IPS-NIHi7 (cell line): ENCODE measurements at regions not wholly inside any gene's neighbourhood (a gene's known extent, or its start where the extent isn't known, plus 50 kb on each side); places are given as distances from the start of the nearest gene placed in this dataset.

Source experiments
- DNase-seq: peaks from one replicate; pipeline ENCODE4 v3.0.0; 2012; ENCODE audit warnings: mixed read lengths; ENCODE audit errors: extremely low spot score

DNA sequence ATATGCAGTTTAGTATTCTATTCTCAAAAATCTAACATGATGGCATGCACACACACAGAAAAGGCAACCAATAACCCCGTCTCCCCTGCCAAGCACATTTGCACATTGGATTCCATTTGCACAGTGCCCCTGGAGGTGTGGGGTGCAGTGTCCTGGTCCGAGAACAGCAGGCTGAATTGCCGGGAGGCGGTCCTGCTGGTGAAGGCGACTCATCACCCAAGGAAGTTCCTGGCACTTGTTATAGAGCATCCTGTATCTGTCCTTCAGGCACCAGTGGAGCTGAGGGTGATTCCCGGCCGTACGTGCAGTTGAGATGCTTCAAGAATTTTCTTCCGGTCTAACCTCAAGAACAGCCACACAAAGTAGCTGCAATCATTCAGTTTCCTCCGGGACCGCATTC, 73.0 kb upstream of the RAB12 start:
- no peak for DNase-seq

- no peak for DNase-seq
Observed at GRCh38 chr18:8536922-8537321, 72.3 kb upstream of the RAB12 start.

GRCh38 chr18:8537400-8537799, 71.8 kb upstream of the RAB12 start:
- no peak for DNase-seq

DNA sequence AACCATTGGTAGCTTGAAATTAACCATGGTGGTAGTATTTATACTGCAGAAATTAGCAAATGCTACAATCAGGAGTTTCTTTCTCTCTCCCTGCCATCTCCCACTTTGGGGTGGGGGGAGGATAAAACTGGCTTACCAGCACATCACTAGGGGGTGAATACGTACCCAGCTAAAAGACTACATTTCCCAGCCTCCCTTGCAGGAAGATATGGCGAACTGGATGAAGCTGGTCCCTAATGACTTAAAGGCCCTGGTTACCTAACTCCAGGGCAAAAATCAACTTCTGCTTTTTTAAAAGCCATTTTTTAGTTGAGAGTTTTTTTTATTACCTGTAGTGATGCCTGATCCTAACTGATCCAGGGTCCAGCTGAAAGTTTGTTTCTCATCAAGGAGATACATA, 70.3 kb upstream of the RAB12 start:
- DNase-seq, result no peak

DNA sequence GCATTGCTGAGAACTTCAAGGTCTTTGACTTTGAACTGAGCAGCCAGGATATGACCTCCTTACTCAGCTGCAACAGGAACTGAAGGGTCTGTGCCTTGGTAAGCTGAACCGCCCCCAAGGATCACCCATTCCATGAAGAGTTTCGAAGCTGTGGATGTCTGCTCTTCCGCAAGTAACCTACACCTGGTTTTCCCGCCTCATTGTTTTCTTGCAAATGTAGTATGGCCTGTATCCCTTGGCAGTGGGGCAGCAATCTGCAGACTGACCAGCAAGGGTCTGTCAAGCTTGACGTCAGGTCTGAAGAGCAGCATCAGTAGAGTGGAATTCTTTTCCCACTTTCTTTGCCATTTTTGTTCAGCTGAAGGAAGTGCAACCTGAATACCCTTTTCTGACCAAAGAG, 62.6 kb upstream of the RAB12 start:
- DNase-seq, result no peak

DNA sequence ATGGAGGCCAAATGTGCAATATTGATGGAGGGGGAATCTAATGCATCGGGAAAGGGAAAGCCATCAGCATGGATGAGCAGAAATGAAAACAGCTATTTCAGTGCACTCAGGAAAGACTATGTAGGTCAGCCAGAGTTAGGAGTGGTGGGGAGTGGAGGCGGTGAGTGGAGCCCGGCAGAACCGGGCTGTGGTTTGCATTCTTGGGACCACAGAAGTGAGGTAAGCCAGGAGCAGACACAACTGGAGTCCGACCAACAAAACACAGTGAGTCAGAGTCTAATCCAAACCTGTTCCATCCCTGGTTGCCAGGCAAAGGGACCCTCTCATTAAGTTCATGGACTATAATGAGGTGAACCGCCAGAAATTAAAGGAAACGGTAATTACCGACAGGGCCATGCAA, 61.1 kb upstream of the RAB12 start:
- DNase-seq, result no peak

DNA sequence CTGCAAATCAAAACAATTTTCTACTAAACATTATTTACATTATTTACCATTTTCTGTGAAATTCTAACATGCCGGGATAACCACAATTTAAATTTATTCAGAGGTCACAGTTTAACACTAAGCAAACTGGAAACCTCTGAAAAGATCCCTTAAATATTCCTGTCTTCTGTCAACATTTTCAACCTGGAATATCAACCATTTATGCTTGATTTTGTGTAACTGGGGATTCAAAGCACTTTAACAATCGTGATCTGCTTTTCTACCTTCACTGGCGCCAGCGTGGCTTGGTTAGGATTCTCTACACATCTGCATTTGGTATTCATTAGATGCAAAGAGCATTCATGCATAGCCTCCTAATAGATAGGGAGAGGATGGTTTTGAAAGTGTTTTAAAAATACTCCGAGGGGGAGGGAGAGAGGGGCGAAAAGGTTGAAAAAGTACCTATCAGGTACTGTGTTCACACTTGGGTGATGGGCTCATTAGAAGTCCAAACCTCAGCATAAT, 59.9 kb upstream of the RAB12 start:
- DNase-seq, result no peak

DNA sequence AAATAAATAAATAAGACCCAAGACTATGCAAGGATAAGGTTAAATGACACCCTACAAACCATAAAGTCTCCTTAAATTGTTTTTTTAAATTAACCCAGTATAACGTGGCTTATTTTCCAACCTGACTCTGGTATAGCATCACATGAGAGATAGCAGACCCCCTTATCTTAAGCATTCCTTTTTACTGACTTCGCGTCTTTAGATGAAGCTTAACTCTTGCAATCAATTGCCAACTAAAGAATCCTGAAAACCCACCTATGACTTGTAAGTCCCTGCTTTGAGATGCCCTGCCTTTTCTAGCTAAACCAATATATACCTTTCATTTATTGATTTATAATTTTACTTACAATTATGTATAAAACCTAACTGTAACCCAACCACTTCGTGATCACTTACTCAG, 57.1 kb upstream of the RAB12 start:
- no peak for DNase-seq

GRCh38 chr18:8554354-8554753, 54.9 kb upstream of the RAB12 start:
- DNase-seq, result no peak

DNA sequence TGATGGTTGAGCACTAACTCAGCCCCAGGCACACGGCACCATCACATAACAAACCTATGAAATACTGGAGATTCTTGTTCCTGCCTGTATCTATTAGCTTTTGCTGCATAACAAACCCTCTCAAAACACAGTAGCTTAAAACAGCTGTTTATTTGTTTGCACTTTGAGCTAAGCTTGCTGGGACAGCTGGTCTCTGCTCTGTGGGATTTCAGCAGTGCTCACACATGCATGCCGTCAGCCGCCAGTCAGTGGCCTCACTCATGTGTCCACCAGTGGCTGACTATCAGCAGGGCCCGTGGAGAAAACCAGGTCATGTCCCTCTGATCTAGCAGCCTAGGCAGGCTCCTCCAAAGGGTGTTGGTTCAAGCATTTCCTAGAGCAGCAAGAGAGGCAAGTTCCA, 52.8 kb upstream of the RAB12 start:
- no peak for DNase-seq
